SH-SY5Y (cell line): ENCODE measurements at regions not wholly inside any gene's neighbourhood (a gene's known extent, or its start where the extent isn't known, plus 50 kb on each side); places are given as distances from the start of the nearest gene placed in this dataset.

Experiments used
- GATA2 ChIP-seq: IDR thresholded peaks from 2 replicates; pipeline ENCODE4 v1.6.1; 2011; ENCODE audit warnings: mild to moderate bottlenecking, low read depth, low read length
- GATA3 ChIP-seq: IDR thresholded peaks from 2 replicates; pipeline ENCODE4 v1.6.1; 2011; ENCODE audit warnings: low read depth, mild to moderate bottlenecking, low read length, moderate library complexity

GRCh38 chr4:13024147-13025105 lies 459.7 kb downstream of the RAB28 start:
- TF ChIP-seq GATA2 (no peak), GATA3 (no peak)
